WTC11 (cell line): ENCODE measurements at regions not wholly inside any gene's neighbourhood (a gene's known extent, or its start where the extent isn't known, plus 50 kb on each side); places are given as distances from the start of the nearest gene placed in this dataset.

ENCODE experiments used
- ATAC-seq: fragments of 200-7000 bp; cut with Tn5 transposase; 2 replicates; pipeline ENCODE4 v1.10.0; 2021; ENCODE audit warnings: mild to moderate bottlenecking, moderate library complexity
- CTCF ChIA-PET: fragments of 300-600 bp; sonication (Branson Sonifier 250); formaldehyde crosslinking; loops from one replicate; lab custom pipeline; 2021; ENCODE audit warnings: antibody characterized with exemption; lab: Charles Lee
- POLR2A ChIA-PET: fragments of 350-600 bp; sonication (Branson Sonifier 250); formaldehyde crosslinking; loops from one replicate; lab custom pipeline; 2021; ENCODE audit warnings: antibody characterized with exemption; lab: Charles Lee
- DNase-seq: peaks from one replicate; pipeline ENCODE4 v3.0.0; 2021; ENCODE audit warnings: low spot score
- H3K27ac Mint-ChIP-seq: 2 replicates; pipeline ENCODE4 v1.8.0; 2021; ENCODE audit warnings: mixed read lengths
- H3K27me3 Mint-ChIP-seq: 2 replicates; pipeline ENCODE4 v1.8.0; 2021; ENCODE audit warnings: low read depth, mild to moderate bottlenecking, moderate library complexity, mixed read lengths
- H3K36me3 Mint-ChIP-seq: 2 replicates; pipeline ENCODE4 v1.8.0; 2021; ENCODE audit warnings: mixed read lengths
- H3K4me1 Mint-ChIP-seq: 2 replicates; pipeline ENCODE4 v1.8.0; 2022; ENCODE audit warnings: mixed read lengths
- H3K4me3 Mint-ChIP-seq: 2 replicates; pipeline ENCODE4 v1.8.0; 2021; ENCODE audit warnings: mild to moderate bottlenecking, moderate library complexity, mixed read lengths
- H3K9me3 Mint-ChIP-seq: 2 replicates; pipeline ENCODE4 v1.8.0; 2021; ENCODE audit warnings: mixed read lengths
- ARID4B ChIP-seq: sonication (generic); formaldehyde crosslinking; IDR thresholded peaks from 2 replicates; pipeline ENCODE4 v1.8.0; 2023; ENCODE audit warnings: missing genetic modification reagents, mild to moderate bottlenecking, borderline replicate concordance
- ATF1 ChIP-seq: sonication (generic); formaldehyde crosslinking; IDR thresholded peaks from 2 replicates; pipeline ENCODE4 v1.8.1; 2023; ENCODE audit warnings: mild to moderate bottlenecking, moderate library complexity, missing genetic modification reagents
- CBFB ChIP-seq: sonication (generic); formaldehyde crosslinking; IDR thresholded peaks from 2 replicates; pipeline ENCODE4 v1.8.1; 2022; ENCODE audit warnings: mild to moderate bottlenecking, low read depth, missing genetic modification reagents
- ETV6 ChIP-seq: sonication (generic); formaldehyde crosslinking; IDR thresholded peaks from 2 replicates; pipeline ENCODE4 v1.8.1; 2022; ENCODE audit warnings: mild to moderate bottlenecking, missing genetic modification reagents
- FOXK1 ChIP-seq: sonication (generic); formaldehyde crosslinking; IDR thresholded peaks from 2 replicates; pipeline ENCODE4 v1.8.0; 2022; ENCODE audit warnings: mild to moderate bottlenecking, moderate library complexity, missing genetic modification reagents
- IRF2 ChIP-seq: sonication (generic); formaldehyde crosslinking; IDR thresholded peaks from 2 replicates; pipeline ENCODE4 v1.8.0; 2022; ENCODE audit warnings: low read depth, missing genetic modification reagents, borderline replicate concordance
- NFATC4 ChIP-seq: fragments of 250-450 bp; sonication (Bioruptor Pico); IDR thresholded peaks from 2 replicates; pipeline ENCODE4 v1.9.0; 2021; ENCODE audit warnings: mild to moderate bottlenecking
- NR1H2 ChIP-seq: sonication (generic); formaldehyde crosslinking; IDR thresholded peaks from 2 replicates; pipeline ENCODE4 v1.9.0; 2021; ENCODE audit warnings: mild to moderate bottlenecking, moderate library complexity, missing genetic modification reagents
- OVOL2 ChIP-seq: fragments of 250-450 bp; sonication (Bioruptor Pico); IDR thresholded peaks from 2 replicates; pipeline ENCODE4 v1.9.0; 2021; ENCODE audit warnings: mild to moderate bottlenecking, borderline replicate concordance
- TP53 ChIP-seq: sonication (generic); formaldehyde crosslinking; IDR thresholded peaks from 2 replicates; pipeline ENCODE4 v1.8.1; 2023; ENCODE audit warnings: mild to moderate bottlenecking, missing genetic modification reagents
- USF2 ChIP-seq: sonication (generic); formaldehyde crosslinking; IDR thresholded peaks from 2 replicates; pipeline ENCODE4 v1.8.1; 2023; ENCODE audit warnings: mild to moderate bottlenecking, missing genetic modification reagents, moderate library complexity
- ZNF138 ChIP-seq: sonication (generic); formaldehyde crosslinking; conservative IDR thresholded peaks from 2 replicates; pipeline ENCODE4 v1.8.1; 2022; ENCODE audit warnings: mild to moderate bottlenecking, moderate library complexity, missing genetic modification reagents
- ZNF219 ChIP-seq: sonication (generic); formaldehyde crosslinking; IDR thresholded peaks from 2 replicates; pipeline ENCODE4 v1.8.0; 2023; ENCODE audit warnings: missing genetic modification reagents, mild to moderate bottlenecking, borderline replicate concordance
- ZNF317 ChIP-seq: sonication (generic); formaldehyde crosslinking; IDR thresholded peaks from 2 replicates; pipeline ENCODE4 v1.8.1; 2023; ENCODE audit warnings: low read depth, mild to moderate bottlenecking, moderate library complexity, missing genetic modification reagents, borderline replicate concordance
- ZNF416 ChIP-seq: fragments of 250-450 bp; sonication (Bioruptor Pico); IDR thresholded peaks from 2 replicates; pipeline ENCODE4 v1.9.0; 2021; ENCODE audit warnings: mild to moderate bottlenecking, inconsistent platforms
- ZNF423 ChIP-seq: fragments of 250-450 bp; sonication (Bioruptor Pico); IDR thresholded peaks from 2 replicates; pipeline ENCODE4 v2.1.2; 2022; ENCODE audit warnings: mild to moderate bottlenecking, moderate library complexity
- ZNF512 ChIP-seq: sonication (generic); formaldehyde crosslinking; IDR thresholded peaks from 2 replicates; pipeline ENCODE4 v1.8.1; 2022; ENCODE audit warnings: missing genetic modification reagents, borderline replicate concordance
- ZNF532 ChIP-seq: fragments of 250-450 bp; sonication (Bioruptor Pico); IDR thresholded peaks from 2 replicates; pipeline ENCODE4 v1.9.0; 2021; ENCODE audit warnings: mild to moderate bottlenecking, borderline replicate concordance
- TF ChIP-seq, protein P1 (sequence below): sonication (generic); formaldehyde crosslinking; IDR thresholded peaks from 2 replicates; pipeline ENCODE4 v1.8.0; 2023; ENCODE audit warnings: mild to moderate bottlenecking, missing genetic modification reagents
- TF ChIP-seq, protein P2 (sequence below): fragments of 250-450 bp; sonication (Bioruptor Pico); IDR thresholded peaks from 2 replicates; pipeline ENCODE4 v1.9.0; 2021; ENCODE audit warnings: moderate library complexity, mild to moderate bottlenecking, inconsistent platforms, borderline replicate concordance

- ATAC-seq = no peak
- H3K9me3 Mint-ChIP-seq = peaks cover 26% of the 10 kb centered on the region
- TF ChIP-seq ZNF512 (CRISPR knock-in tag) (no peak), OVOL2 (no peak), ZNF416 (CRISPR knock-in tag) (no peak), ATF1 (CRISPR knock-in tag) (no peak), FOXK1 (CRISPR knock-in tag) (no peak), USF2 (CRISPR knock-in tag) (no peak), CBFB (CRISPR knock-in tag) (no peak), TP53 (CRISPR knock-in tag) (no peak), ZNF423 (CRISPR knock-in tag) (no peak), ZNF317 (CRISPR knock-in tag) (no peak), ZNF219 (no peak), IRF2 (no peak), ARID4B (CRISPR knock-in tag) (no peak), NR1H2 (CRISPR knock-in tag) (no peak), ZNF532 (no peak), ETV6 (no peak), NFATC4 (CRISPR knock-in tag) (no peak), ZNF138 (no peak)
- TF ChIP-seq, protein P1, sequence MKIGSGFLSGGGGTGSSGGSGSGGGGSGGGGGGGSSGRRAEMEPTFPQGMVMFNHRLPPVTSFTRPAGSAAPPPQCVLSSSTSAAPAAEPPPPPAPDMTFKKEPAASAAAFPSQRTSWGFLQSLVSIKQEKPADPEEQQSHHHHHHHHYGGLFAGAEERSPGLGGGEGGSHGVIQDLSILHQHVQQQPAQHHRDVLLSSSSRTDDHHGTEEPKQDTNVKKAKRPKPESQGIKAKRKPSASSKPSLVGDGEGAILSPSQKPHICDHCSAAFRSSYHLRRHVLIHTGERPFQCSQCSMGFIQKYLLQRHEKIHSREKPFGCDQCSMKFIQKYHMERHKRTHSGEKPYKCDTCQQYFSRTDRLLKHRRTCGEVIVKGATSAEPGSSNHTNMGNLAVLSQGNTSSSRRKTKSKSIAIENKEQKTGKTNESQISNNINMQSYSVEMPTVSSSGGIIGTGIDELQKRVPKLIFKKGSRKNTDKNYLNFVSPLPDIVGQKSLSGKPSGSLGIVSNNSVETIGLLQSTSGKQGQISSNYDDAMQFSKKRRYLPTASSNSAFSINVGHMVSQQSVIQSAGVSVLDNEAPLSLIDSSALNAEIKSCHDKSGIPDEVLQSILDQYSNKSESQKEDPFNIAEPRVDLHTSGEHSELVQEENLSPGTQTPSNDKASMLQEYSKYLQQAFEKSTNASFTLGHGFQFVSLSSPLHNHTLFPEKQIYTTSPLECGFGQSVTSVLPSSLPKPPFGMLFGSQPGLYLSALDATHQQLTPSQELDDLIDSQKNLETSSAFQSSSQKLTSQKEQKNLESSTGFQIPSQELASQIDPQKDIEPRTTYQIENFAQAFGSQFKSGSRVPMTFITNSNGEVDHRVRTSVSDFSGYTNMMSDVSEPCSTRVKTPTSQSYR (CRISPR knock-in tag) = no peak
- TF ChIP-seq, protein P2, sequence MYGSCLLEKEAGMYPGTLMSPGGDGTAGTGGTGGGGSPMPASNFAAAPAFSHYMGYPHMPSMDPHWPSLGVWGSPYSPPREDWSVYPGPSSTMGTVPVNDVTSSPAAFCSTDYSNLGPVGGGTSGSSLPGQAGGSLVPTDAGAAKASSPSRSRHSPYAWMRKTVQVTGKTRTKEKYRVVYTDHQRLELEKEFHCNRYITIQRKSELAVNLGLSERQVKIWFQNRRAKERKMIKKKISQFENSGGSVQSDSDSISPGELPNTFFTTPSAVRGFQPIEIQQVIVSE (CRISPR knock-in tag) = no peak
- TF ChIP-seq, all 79 proteins: peak for 0
- DNase-seq = no peak
- ChIA-PET POLR2A (no interaction called here), CTCF (no interaction called here)
- Mint-ChIP-seq H3K27me3 (no peaks in the 10 kb centered on the region), H3K27ac (no peak overlapping the region), H3K4me1 (peaks cover 7% of the 10 kb centered on the region; the same call in 1 of the 2 replicates), H3K4me3 (no peak overlapping the region), H3K36me3 (0 out of 2 replicates have a peak, but pooled peaks cover 3% of the 10 kb centered on the region)
Observed at GRCh38 chr21:35234725-35235124, 185.6 kb upstream of the RUNX1 start.
